C4-2B (cell line): ENCODE measurements at regions not wholly inside any gene's neighbourhood (a gene's known extent, or its start where the extent isn't known, plus 50 kb on each side); places are given as distances from the start of the nearest gene placed in this dataset.

Experiments
- H3K27ac ChIP-seq: fragments of 450-650 bp; 2 replicates; pipeline ENCODE4 v1.5.1; 2017
- ZFX ChIP-seq: fragments of 450-650 bp; IDR thresholded peaks from 2 replicates; pipeline ENCODE4 v1.6.1; 2017
- TF ChIP-seq, protein P1 (sequence below): fragments of 450-650 bp; conservative IDR thresholded peaks from 2 replicates; pipeline ENCODE4 v1.5.1; 2017; ENCODE audit warnings: mild to moderate bottlenecking

DNA sequence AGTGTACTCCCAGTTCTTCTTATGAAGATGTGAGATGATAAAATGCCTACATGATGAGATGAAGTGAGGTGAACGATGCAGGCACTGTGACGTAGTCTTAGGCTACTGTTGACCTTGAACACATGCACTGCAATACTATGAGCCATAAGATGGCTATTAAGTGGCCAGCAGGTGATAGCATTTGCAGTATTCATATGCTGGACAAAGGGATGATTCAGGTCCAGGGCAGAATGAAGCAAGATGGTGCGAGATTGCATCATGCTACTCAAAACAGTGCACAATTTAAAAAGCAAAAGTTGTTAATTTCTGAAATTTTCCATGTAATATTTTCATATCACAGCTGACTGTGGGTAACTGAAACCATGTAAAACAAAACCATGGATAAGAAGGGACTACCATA, 781.4 kb downstream of the PCDH18 start:
- H3K27ac ChIP-seq, result no peak overlapping the region
- no peak for TF ChIP-seq ZFX
- TF ChIP-seq, protein P1, sequence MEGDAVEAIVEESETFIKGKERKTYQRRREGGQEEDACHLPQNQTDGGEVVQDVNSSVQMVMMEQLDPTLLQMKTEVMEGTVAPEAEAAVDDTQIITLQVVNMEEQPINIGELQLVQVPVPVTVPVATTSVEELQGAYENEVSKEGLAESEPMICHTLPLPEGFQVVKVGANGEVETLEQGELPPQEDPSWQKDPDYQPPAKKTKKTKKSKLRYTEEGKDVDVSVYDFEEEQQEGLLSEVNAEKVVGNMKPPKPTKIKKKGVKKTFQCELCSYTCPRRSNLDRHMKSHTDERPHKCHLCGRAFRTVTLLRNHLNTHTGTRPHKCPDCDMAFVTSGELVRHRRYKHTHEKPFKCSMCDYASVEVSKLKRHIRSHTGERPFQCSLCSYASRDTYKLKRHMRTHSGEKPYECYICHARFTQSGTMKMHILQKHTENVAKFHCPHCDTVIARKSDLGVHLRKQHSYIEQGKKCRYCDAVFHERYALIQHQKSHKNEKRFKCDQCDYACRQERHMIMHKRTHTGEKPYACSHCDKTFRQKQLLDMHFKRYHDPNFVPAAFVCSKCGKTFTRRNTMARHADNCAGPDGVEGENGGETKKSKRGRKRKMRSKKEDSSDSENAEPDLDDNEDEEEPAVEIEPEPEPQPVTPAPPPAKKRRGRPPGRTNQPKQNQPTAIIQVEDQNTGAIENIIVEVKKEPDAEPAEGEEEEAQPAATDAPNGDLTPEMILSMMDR, result no peak

DNA sequence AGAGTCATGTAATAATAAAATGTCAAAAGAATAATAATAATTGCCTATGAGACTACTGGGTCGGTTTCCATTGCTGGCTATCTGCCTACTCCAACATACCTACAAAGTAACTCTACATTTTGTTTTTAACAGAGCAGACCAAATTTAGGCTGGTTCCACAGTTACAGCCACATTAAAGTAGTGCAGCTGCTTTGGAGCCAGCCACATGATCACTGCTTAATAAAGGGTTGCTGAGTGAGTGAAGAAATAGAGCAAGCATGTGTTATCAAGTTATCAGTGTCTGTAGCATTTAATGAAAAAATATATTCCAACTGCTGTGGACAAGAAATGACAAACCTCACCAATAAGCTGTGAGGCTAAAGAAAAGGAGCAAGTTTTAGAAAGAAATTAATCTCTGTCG, 782.3 kb downstream of the PCDH18 start:
- TF ChIP-seq, protein P1, result no peak
- no peak for TF ChIP-seq ZFX
- no peak overlapping the region for H3K27ac ChIP-seq

DNA sequence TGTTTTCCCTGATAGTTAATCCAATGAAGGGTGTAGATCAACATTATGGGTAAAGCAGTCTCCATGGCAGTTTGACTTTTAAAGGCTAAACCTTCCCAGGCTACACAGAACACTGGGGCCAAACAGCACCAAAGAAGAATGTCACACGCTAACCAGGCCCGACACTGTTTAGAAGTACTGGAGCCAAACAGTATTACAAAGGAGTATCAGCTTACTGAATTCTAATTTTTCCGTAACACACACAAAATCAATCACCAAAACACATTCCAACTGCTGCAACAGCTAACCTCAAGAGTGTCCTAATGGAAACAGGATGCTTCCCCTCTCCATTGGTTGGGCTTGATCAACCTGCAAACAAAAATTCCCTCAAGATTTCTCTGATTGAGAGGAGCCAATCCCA, 783.5 kb downstream of the PCDH18 start:
- TF ChIP-seq, protein P1, result no peak
- no peak for TF ChIP-seq ZFX
- H3K27ac ChIP-seq, result no peak overlapping the region

DNA sequence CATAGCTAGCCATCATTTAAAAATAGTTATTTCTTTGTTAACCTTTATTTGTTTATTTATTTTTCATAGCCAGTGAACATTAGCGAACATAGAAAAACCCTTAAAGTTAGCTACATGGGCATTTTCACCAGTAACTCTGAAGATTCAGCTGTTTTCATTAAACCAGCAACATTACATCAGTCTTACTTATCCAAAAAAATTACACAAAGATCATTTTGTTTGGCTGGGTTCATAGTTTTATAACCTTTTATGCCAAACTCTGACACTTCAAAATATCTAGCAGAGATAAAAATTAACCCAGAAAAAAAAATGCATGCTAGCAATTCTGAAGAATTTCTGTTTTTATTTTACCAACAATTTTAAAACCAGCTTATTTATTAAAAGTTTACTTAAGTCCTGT, 784.1 kb downstream of the PCDH18 start:
- TF ChIP-seq, protein P1, result no peak
- no peak for TF ChIP-seq ZFX

DNA sequence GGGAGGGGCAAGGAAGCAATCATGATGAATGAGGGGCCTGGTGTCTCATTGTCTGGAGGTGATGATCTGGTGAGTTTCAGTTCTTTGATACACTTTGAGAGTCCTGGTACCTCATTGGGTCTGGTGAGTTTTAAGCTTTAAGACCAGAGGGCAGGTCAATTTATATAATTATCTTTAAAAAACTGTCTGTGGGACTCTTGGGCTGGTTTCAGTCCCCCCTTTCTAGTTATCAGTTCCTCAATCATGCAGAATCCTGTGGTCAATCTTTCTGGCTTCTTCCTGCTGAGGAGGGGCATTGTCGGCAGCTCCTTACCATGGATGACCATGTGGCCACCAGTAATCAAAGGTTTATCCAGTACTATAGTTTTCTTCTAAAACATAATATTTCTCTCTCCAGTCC, 789.1 kb downstream of the PCDH18 start:
- TF ChIP-seq, protein P1, result no peak
- TF ChIP-seq ZFX, result no peak
- H3K27ac ChIP-seq, result no peak overlapping the region

More for the DNA sequence above, 784.1 kb downstream of the PCDH18 start:
- H3K27ac ChIP-seq, result no peak overlapping the region

DNA sequence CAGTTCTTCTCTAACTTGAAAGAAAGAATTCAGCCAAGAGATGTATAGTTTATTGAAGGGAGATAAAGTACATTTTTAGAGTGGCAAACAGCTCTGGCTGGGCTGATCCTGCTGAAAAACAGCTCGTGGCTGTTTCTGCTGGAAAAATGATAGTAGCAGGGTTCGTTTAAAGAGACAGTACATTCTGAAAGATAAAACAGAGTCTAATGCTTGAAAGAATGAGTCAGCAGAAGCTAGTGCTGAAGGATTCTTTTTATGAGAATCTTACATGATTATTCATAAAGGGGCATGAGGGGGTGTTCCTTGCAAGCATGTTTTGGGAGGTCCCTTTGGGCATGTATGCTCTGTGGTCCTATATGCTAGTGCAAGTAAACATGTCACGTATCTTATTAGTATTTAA, 790.0 kb downstream of the PCDH18 start:
- TF ChIP-seq, protein P1, result no peak
- TF ChIP-seq ZFX, result no peak
- no peak overlapping the region for H3K27ac ChIP-seq

DNA sequence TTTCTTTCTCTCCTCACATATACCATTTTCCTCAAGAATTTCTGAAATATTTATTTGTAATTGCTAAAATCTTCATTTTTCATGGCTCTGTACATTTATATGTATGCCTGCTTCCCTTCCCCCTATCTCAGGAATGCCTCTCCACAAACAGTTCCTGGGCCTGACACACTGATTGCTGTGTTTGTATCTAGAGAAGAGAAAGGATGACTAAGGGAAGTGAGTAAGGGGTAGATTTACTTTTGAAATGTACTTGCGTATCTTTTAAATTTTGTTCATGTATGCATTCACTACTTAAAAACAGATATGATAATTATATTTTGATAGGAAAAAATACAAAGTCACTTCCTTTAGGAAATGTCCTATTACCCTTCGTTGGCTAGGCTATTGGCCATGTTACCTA, 790.8 kb downstream of the PCDH18 start:
- H3K27ac ChIP-seq, result no peak overlapping the region

More for the DNA sequence above, 790.8 kb downstream of the PCDH18 start:
- TF ChIP-seq, protein P1, result no peak
- no peak for TF ChIP-seq ZFX
